Activated T-helper 17 cell treated with anti-CD3 and anti-CD28 coated beads, Interleukin-2, amount 50 U/mL, for 72 hours (primary cell): ENCODE measurements at regions not wholly inside any gene's neighbourhood (a gene's known extent, or its start where the extent isn't known, plus 50 kb on each side); places are given as distances from the start of the nearest gene placed in this dataset.

Source experiments
- ATAC-seq: fragments of 150-1000 bp; cut with Tn5 transposase; replicated peaks from 2 replicates; pipeline ENCODE4 v1.10.0; 2021; ENCODE audit warnings: mild to moderate bottlenecking, moderate library complexity
- H3K27ac Mint-ChIP-seq: one replicate; pipeline ENCODE4 v1.8.0; 2022; ENCODE audit warnings: mixed read lengths
- H3K27me3 Mint-ChIP-seq: one replicate; pipeline ENCODE4 v1.8.0; 2022; ENCODE audit warnings: mixed read lengths
- H3K36me3 Mint-ChIP-seq: one replicate; pipeline ENCODE4 v1.8.0; 2022; ENCODE audit warnings: low read depth, mild to moderate bottlenecking, mixed read lengths
- H3K4me1 Mint-ChIP-seq: one replicate; pipeline ENCODE4 v1.8.0; 2022; ENCODE audit warnings: mixed read lengths
- H3K4me3 Mint-ChIP-seq: one replicate; pipeline ENCODE4 v1.8.0; 2022; ENCODE audit warnings: mild to moderate bottlenecking, mixed read lengths
- H3K9me3 Mint-ChIP-seq: one replicate; pipeline ENCODE4 v1.8.0; 2022; ENCODE audit warnings: mixed read lengths

DNA sequence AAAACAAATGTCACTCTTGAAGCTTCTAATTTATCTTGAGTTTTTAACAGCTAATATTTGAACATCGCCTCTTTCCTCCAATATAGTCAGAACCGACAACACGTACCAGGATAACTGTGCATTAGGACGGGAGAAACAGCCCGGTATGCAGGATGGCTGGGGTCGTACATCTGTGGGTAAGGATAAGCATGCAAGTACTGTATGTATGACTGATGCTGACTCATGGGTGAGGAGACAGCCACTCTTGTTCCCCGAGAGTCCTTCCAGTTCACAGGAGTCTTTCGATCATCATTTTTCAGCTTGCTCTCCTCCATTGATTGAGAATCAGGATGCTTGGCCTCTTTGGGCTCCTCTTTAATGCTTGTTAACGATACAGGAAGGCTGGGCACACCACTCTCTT is 102.3 kb downstream of the ZNF608 start:
- peaks cover 46% of the 10 kb centered on the region for H3K27me3 Mint-ChIP-seq
- ATAC-seq: no peak
- no peak overlapping the region for H3K4me3 Mint-ChIP-seq
- no peaks in the 10 kb centered on the region for H3K9me3 Mint-ChIP-seq
- no peaks in the 10 kb centered on the region for H3K36me3 Mint-ChIP-seq
- no peak overlapping the region for H3K27ac Mint-ChIP-seq
- no peaks in the 10 kb centered on the region for H3K4me1 Mint-ChIP-seq

DNA sequence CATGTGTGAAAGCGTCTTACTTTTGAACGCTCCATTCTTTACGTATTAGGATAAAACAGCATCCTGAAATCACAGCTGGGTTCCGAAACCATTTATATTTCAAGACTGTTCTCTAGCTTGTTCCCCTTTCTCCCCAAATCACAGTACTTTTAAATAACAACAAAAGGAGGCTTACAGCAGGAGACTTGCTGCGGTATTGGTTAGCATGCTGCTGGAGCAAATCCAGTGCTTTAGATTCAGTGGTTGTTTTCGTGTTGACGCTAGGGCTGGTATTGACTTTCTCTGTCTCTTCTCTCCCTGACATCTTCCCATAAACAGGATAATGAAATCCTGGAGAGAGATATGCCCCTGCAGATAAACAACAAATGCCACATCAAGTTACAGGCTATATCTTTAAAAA is 103.1 kb downstream of the ZNF608 start:
- Mint-ChIP-seq H3K4me1 (no peaks in the 10 kb centered on the region), H3K36me3 (no peaks in the 10 kb centered on the region), H3K4me3 (no peak overlapping the region), H3K27me3 (peaks cover 46% of the 10 kb centered on the region), H3K9me3 (no peaks in the 10 kb centered on the region), H3K27ac (no peak overlapping the region)
- no peak for ATAC-seq

DNA sequence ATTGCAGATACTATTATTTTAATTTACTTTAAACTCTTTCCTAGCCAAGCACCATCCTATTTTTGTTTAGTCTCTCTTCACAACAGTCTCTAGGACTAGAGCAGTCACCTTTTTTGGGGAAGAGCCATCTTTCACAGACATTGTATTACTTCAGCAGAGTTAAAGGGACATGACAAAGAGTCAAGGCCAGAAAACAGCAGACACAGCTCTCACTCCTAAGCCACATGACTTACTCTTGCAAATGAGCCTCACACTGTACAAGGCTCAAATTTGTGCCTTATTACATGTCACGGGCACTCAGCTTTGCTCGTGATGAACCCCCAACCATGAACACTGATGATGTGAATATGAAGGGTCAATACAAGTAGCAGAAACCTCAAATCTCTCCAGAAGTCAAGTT is 104.3 kb downstream of the ZNF608 start:
- no peaks in the 10 kb centered on the region for H3K36me3 Mint-ChIP-seq
- H3K9me3 Mint-ChIP-seq: no peaks in the 10 kb centered on the region
- H3K27ac Mint-ChIP-seq: no peak overlapping the region
- ATAC-seq: no peak
- no peaks in the 10 kb centered on the region for H3K4me1 Mint-ChIP-seq
- H3K4me3 Mint-ChIP-seq: no peak overlapping the region
- peaks cover 36% of the 10 kb centered on the region for H3K27me3 Mint-ChIP-seq

DNA sequence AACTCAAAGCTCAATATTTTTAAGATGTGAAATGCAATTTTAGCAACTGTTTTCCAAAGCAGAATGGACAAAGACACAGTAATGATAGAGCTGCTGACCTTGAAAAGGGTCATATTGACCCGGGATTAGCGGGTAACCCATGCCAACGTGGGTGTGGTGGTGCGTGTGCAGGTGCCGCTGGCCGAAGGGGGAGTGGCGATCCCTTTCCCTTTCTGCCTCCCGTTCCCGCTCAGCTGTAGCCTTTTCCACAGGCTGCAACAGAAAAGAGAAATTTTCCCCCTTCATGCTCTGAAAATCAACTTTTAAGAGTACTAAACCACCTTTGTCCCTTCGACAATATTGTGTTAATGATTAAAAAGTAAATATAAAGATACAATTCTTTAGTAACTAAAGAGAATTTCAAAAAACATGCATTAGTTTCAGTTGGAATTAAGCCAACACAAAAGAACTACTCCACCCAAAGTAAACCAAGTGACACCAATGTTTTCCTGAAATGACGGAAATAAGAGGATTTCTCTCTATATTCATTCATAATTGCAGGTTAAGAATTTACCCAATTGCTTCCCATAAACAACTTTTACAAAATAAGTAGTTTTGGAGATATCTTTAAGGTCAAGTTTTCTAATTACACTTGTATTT is 105.2 kb downstream of the ZNF608 start:
- ATAC-seq: no peak
- peaks cover 30% of the 10 kb centered on the region for H3K27me3 Mint-ChIP-seq

DNA sequence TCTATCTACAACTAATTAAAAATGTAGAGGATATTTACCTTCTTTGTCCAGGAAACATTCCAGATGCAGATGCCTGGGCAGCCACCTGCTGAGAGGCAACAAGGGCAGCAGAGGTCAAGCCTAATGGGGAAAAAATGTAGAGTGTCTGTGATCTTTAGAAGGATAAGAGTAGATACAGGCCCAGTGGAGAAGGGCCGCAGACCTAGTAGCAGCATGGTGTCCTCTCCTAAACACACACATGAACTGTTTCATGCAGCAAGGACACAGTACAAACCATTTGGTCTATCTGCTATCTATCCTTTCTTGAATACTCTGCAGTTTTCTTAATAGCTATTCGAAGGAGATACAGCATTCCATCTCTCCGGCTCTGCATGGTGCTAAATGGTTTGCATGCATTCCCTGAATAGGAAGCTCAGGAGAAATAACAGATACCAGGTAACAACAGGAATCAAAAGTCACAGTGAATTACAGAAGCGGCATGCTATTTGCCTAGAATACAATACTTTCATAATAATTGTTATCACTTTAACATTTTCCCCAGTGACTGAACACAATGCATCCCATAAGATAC is 107.3 kb downstream of the ZNF608 start:
- no peaks in the 10 kb centered on the region for H3K9me3 Mint-ChIP-seq
- no peaks in the 10 kb centered on the region for H3K4me1 Mint-ChIP-seq
- ATAC-seq: no peak
- H3K4me3 Mint-ChIP-seq: no peak overlapping the region
- no peaks in the 10 kb centered on the region for H3K36me3 Mint-ChIP-seq
- H3K27me3 Mint-ChIP-seq: peaks cover 37% of the 10 kb centered on the region
- no peak overlapping the region for H3K27ac Mint-ChIP-seq

More for the DNA sequence above, 105.2 kb downstream of the ZNF608 start:
- H3K4me3 Mint-ChIP-seq: no peak overlapping the region
- no peak overlapping the region for H3K27ac Mint-ChIP-seq
- no peaks in the 10 kb centered on the region for H3K9me3 Mint-ChIP-seq
- no peaks in the 10 kb centered on the region for H3K4me1 Mint-ChIP-seq
- no peaks in the 10 kb centered on the region for H3K36me3 Mint-ChIP-seq

DNA sequence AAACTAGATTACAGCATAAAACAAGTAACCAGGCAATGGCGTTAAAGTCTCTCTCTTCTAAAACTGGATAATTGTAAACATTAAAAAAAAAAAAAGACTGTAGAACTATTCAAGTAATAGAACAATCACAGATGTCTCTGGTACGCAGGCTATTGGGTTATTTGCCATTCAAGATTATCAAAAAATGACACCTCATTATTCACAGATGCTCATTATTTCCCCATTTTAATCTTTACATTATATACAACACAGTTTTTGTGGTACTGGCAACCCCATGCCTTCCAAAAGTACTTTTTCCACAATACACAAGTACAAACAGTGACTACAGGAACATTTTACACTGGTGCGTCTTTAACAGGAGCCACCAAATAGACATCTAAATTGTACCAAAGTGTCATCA is 109.4 kb downstream of the ZNF608 start:
- no peaks in the 10 kb centered on the region for H3K4me1 Mint-ChIP-seq
- no peak overlapping the region for H3K4me3 Mint-ChIP-seq
- no peaks in the 10 kb centered on the region for H3K36me3 Mint-ChIP-seq
- ATAC-seq: no peak
- no peaks in the 10 kb centered on the region for H3K9me3 Mint-ChIP-seq
- peaks cover 31% of the 10 kb centered on the region for H3K27me3 Mint-ChIP-seq
- no peak overlapping the region for H3K27ac Mint-ChIP-seq

DNA sequence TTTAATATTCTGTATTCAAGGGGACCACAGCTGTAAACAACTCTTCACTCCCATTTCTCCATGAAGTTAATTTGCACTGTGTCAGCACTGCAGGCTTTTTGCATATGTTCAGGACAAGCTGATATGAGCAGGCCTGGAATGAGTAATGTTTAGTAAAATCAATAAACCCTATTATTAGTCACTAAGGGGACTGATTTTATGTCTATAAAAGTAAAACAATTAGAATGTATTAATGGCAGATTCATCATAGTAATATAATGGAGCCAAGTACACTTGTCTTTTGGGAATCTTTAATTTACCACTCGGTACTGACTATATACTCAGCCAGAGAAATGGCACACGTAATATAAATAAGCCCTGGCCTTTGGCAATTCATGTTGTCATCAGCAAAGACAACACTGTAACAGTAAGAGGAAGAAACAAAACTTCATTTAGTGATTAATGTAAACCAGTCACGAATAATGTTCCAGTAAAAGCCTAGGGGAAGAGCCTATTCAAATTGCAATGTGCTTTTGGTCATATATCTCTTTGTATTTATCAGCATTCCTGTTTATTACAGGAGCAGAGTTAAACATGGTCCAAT is 111.6 kb downstream of the ZNF608 start:
- no peak overlapping the region for H3K27ac Mint-ChIP-seq
- no peaks in the 10 kb centered on the region for H3K9me3 Mint-ChIP-seq
- H3K36me3 Mint-ChIP-seq: no peaks in the 10 kb centered on the region
- no peak for ATAC-seq
- no peaks in the 10 kb centered on the region for H3K4me1 Mint-ChIP-seq
- no peak overlapping the region for H3K4me3 Mint-ChIP-seq
- peaks cover 20% of the 10 kb centered on the region for H3K27me3 Mint-ChIP-seq

DNA sequence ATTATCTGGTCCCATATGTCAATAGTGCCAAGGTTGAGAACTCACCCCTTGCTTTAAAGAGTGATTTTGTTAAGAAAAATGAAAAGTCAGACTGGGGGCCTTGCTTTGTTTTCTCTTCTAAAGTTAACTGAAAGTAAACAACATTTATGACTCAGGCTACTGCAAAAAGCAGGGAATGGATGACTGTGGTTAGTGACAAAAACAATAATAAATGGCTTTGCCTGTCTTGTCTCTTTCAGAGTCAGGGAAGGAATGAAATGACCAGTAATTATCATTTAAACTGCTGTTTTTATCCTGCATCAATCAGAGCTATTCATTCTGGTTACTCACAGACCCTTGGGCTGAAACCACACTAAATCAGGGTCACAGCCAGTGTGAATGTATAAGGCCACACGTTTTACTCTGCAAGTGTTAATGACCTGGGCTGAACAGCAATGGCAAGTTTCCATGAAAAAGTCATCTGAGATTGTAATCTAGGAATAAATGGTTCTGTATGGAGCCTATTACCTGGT is 112.2 kb downstream of the ZNF608 start:
- H3K27me3 Mint-ChIP-seq: peaks cover 18% of the 10 kb centered on the region
- H3K4me3 Mint-ChIP-seq: no peak overlapping the region
- H3K4me1 Mint-ChIP-seq: no peaks in the 10 kb centered on the region
- ATAC-seq: no peak
- H3K9me3 Mint-ChIP-seq: no peaks in the 10 kb centered on the region
- H3K27ac Mint-ChIP-seq: no peak overlapping the region
- H3K36me3 Mint-ChIP-seq: no peaks in the 10 kb centered on the region

DNA sequence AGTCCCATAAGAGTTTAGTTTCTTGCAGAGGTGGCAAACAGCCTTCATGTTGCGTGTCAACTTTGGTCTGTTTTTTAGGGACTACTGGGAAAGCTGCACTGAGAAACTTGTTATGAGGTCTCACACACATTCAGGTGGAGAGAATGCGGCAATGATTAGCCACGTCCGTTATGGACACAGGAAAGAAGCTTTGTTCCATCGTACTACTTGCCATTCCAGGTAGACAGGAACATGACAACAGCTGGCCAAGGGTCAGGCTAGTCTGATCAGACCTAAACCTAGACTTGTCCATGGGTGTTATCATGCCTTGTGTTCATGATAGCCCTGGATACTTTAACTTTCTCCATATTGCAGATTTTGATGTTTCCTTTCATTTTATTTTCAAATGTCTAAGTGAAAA is 113.2 kb downstream of the ZNF608 start:
- Mint-ChIP-seq H3K4me1 (no peaks in the 10 kb centered on the region), H3K27ac (no peak overlapping the region), H3K27me3 (peaks cover 19% of the 10 kb centered on the region), H3K36me3 (no peaks in the 10 kb centered on the region), H3K4me3 (no peak overlapping the region), H3K9me3 (no peaks in the 10 kb centered on the region)
- ATAC-seq: no peak

DNA sequence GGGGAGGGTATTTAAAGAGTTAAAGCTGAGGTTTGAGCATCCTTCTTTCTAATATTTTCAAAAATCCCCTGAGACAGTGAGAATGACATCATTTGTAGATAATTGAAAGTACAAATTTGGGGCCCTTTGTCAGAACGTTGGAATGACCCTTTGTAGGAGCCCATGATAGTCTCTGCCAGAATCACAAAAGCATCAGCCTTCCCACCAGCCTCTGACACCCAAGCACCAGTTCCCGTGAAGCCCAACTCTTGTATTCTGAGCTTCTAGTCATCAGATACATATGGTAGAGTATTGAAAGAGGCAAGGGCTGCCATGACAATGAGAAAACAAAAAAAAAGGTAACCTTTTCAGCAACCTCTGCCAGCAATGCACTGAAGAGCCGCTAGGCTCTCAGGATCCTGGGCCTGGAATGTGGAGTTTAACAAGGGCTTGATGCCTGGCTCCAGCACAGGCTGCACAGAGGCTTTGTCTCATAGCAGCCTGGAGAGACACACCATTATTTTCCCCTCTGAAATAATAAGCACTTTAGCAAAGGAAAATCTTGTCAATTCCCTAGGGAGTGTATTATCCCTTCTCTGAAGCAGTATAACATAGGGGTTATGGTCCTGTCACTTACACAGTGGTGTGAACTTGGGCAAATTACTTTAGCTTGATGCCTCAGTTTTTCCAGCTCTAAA is 114.4 kb downstream of the ZNF608 start:
- H3K9me3 Mint-ChIP-seq: no peaks in the 10 kb centered on the region
- no peak for ATAC-seq

DNA sequence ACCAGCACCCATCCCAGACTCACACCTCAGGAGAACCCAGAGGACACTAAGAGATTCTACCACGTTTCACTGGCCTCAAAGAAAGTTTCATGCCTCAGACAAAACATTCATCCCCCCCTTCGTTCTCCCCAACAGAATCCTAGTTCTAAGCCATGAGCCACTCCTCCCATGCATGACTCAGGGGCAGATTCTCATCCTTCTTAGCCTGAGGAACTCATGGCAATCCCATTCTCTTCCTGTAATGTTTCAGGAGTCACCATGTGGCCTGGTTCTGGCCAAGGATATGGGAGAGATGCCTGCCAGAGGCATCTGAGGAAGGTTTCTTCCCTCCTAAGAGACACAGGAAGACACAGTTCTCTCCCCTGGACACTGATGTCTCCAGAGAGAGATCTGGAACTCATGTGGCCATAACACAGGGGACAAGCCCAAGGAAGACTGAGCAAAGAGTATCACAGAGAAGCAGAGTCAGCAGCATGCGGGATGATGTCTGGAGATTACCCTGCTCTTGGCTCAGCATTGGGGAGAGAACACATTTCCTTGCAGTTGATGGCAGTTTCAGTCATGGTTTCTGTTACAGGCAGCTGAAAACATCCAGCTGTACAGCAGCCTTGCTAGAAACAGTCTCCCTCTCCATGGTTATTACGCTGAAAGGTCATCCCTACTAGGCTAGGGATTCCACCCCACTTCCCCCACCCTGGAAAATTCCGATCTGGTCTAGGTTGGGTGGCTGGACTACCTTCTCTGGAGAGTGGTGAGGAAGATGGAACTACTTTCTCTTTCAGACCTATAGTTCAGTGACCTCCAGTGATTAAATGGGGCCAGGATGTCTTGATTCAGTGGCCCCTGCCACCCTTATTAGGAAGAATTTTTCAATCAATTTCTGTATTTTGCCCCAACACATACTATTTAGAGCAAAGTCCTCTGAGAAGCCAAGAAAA is 115.4 kb downstream of the ZNF608 start:
- H3K27me3 Mint-ChIP-seq: peaks cover 21% of the 10 kb centered on the region
- ATAC-seq: no peak
- no peaks in the 10 kb centered on the region for H3K4me1 Mint-ChIP-seq
- peaks cover 3% of the 10 kb centered on the region for H3K9me3 Mint-ChIP-seq
- no peaks in the 10 kb centered on the region for H3K36me3 Mint-ChIP-seq
- H3K4me3 Mint-ChIP-seq: no peak overlapping the region
- no peak overlapping the region for H3K27ac Mint-ChIP-seq

More for the DNA sequence above, 114.4 kb downstream of the ZNF608 start:
- Mint-ChIP-seq H3K4me3 (no peak overlapping the region), H3K27me3 (peaks cover 24% of the 10 kb centered on the region), H3K27ac (no peak overlapping the region), H3K36me3 (no peaks in the 10 kb centered on the region), H3K4me1 (no peaks in the 10 kb centered on the region)

DNA sequence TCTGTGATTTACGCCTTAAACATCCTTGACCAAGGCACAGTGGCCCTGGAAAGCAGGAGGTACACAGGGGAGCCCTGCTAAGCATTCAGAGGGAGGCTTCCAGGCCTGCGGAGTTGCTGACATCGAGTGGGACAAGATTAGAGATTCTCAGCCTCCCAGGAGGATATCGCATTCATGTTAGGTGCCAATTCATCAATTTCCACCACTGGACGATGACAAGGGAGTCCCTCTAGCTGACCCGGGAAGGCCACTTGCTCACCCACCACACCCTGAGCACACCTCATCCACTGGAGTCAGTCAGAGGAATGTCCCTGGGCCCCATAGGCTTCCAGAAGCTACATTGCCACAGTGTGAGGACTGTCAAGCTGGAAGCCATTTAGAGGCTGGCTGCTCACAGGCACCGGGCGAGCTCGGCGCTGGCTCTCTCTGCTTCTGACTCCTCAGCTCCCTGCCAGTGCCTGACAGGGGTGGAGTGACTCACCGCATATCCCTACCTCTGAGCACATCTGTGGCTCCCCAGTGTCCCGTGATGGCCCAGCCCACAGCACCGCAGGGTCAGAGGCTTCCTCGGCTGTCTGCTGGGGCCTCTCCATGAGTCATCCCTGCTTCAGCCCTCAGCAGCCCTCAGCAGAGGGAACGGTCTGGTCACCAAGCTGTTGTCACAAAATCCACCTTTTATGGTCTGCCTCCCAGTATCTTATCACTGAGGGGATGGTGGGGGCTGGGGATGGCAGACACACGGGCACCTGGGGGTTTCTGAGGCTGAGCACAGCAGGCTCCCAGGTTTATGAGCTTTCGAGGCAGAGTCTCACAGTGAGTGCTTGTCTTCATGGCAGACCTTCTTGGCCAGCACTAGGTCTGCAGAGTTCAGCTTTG is 117.5 kb downstream of the ZNF608 start:
- Mint-ChIP-seq H3K9me3 (peaks cover 4% of the 10 kb centered on the region), H3K4me1 (no peaks in the 10 kb centered on the region), H3K36me3 (no peaks in the 10 kb centered on the region), H3K27me3 (peaks cover 19% of the 10 kb centered on the region), H3K27ac (no peak overlapping the region), H3K4me3 (no peak overlapping the region)
- ATAC-seq: peak; percentile 49

DNA sequence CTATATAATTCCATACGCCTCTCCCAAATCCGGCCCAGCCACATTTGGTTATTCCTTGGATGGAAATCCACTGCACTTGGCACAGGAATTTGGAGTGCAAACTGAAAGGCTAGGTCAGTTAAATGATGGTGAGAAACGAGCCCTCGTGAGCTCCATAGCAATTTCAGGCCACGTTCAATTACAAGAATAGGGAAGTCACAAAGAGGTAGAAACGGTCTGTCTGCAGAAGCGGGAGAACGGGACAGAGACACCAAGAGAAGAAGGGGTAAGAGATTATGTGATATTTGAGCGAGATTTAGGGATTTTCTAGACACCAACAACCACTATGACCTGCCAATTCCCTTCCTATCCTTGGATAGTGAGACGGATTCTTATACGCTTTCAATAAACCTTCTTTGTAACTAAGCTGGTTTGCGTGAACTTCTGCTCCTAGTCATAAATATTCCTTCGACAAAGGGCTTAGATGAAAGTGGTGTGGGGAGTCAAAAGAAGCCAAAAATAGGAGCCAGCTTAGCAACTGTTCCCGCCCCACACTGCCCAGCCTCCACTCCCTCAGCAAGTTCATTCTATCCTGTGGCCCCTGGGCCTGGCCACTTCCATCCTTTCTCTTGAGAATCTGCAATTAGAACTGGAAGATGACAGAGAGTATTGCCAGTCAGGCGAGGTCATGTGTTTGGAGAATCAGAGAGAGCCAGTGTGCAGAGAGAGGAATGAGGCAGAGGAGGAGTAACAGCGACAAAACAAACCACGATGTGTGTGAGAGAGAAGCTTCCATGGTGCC is 118.4 kb downstream of the ZNF608 start:
- no peak for ATAC-seq
- H3K27ac Mint-ChIP-seq: no peak overlapping the region
- H3K4me3 Mint-ChIP-seq: no peak overlapping the region
- peaks cover 4% of the 10 kb centered on the region for H3K9me3 Mint-ChIP-seq
- no peaks in the 10 kb centered on the region for H3K36me3 Mint-ChIP-seq
- H3K4me1 Mint-ChIP-seq: no peaks in the 10 kb centered on the region
- H3K27me3 Mint-ChIP-seq: peaks cover 19% of the 10 kb centered on the region
